ENCODE measurements at regions not wholly inside any gene's neighbourhood (a gene's known extent, or its start where the extent isn't known, plus 50 kb on each side); places are given as distances from the start of the nearest gene placed in this dataset.

DNA sequence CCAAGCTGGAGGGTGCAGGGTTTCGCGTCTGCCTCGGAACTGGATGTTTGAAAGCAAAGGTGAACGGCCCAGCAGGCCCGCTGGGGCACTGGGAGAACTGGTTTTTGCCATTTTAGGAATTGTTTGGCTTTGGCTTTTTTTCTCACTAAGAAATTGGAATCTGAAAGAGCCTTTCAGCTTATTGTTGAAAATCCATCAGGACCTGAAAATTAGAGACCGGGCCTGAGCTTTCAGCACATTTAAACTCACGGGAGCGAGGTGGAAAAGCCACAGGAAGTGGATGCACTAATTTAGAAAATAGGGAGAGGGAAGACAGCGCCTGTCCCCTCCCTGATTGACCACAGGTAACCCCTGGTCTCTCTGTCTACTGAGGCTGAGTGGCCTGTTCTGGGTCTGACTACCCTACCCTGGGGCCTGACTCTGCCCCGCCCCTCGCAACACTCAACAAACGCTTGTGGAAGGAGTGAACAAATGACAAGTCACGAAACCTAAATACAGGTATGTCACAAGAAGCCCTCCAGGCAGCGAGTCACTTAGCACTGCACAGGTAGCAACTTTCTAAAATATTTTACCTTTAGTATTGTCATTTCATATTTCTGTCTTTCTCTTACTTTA is 100.3 kb upstream of the MBOAT2 start:
- no peak for DNase-seq

DNA sequence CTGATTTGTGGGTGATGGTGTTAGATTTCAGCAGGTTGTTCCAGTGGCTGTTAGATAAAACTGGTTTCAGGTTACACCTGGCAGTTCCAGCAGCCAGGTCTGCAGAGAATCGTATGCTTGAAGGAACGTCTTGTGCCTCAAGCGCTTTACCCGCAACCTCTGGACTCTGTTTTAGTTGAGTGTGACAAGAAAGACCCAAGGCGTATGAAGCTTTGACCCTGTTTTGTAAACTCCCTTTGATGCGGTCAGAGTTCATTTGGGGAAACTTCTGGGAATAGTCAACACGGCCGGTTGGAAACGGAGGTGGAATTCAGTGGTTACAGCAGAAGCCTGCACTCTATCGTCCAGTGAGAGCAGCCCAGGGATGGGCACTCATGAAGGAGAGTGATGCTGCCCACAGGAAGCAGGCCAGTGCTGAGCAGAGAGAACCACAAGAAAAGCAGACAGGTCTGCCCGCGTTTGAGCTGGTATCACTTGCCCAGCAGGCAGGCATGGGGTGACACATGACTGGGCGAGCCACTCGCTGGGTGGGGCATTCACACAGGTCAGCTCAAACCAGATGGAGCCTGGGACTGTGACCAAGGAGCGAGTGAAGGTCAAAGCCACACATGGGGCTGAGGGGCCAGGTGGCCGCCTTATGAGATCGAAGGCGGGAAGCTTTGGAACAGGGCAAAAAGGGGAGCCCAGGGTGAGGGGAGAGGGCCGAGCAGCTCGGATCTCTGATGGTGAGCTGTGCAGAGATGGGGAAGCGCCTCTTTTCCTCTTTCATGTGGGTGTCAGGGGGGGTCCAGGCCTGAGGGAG is 99.6 kb upstream of the MBOAT2 start:
- DNase-seq, result no peak

DNA sequence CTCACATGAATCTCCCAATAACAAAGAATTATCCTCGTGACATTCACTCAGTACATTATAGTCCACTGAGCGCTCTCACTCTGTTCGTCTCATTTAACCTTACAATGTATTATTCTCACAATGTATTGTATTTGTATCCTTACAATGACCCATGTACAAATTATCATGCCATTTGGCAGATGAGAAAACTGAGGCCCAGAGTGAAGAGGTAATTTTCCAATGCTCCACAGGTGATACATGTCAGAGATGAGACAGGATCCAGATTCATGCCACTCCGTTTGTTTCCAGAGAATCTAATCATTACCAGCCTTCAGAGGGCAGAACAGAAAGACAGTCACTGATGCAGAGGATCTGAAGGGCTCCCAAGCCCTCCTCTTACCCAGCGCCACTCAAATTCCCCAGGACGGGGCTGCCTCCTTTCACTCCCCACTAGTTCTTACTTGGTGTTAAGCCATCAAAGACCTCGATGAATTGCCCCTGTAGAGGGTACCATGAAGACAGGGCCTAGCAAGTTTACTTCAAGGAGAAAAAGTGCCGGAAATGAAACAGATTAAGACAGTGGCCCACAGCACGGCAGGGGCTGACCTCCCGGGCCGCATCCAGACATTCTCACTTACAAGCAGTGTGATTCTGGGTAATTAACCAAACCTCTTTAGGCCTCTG is 98.4 kb upstream of the MBOAT2 start:
- DNase-seq, result no peak

DNA sequence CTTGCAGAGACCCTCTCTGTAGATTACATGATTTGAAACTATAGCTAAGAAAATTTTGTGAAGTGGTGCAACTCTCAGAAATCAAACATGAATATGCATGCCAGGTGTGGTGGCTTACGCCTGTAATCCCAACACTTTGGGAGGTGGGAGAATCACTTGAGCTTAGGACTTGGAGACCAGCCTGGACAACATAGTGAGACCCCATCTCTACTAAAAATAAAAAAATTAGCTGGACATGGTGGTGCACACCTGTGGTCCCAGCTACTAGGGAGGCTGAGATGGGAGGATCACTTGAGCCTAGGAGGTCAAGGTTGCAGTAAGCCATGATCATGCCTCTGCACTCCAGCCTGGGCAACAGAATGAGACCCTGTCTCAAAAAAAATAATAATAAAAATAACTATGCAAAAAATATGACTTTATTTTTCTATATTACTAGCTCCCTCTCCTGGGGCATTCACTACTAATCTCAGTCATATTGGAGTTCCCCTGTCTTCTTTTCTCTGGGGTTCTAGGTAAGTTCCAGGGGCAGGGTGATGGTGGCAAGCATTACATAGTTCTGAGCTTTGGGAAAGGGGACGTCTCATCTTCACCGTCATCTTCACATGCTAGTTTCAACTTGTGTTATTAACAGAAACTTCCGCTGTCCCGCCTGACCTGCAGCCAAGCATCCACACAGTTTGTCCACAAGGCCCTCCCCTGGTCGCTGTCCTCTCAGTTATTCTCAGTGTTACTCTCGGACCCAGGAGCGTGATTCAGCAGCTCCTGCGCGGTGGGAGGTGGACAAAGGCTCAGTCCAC is 96.8 kb upstream of the MBOAT2 start:
- no peak for DNase-seq

DNA sequence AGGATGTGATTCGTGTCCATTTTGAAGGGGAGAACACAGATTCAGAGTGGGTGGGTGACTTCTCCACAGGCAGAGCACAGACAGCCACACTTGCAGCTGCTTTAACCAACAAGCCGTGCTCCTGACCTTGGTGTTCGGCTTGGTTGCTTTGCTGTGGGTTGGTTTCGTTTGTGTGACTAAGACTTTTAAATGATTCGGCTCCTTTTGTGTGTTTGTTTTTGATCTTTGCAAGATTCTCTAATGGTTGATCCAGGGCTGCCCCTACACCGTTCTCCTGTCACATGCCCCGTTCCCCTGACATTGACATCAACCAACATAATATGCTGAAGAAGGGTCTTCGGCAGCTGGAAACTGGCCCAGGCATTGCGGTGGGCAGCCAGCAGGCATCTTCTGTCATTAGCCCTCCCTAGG is 95.9 kb upstream of the MBOAT2 start:
- no peak for DNase-seq

DNA sequence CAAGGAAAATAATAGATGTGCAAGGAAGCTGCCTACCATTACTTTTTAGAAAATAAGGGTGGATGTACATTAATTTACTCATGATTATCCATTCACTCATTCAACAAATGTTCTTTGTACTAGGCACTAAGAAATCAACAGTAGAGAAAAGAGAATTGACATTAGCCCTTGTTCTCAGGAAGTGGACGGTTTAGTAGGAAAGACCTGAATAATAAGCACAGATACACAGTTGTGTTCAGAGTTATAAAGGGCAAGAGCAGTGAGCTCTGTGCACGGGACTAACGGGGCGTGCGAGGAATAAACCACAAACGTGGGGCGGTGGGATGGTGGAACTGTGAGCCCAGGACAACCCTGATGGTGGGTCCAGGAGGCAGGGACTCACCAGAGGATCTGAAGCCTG is 94.4 kb upstream of the MBOAT2 start:
- no peak for DNase-seq

DNA sequence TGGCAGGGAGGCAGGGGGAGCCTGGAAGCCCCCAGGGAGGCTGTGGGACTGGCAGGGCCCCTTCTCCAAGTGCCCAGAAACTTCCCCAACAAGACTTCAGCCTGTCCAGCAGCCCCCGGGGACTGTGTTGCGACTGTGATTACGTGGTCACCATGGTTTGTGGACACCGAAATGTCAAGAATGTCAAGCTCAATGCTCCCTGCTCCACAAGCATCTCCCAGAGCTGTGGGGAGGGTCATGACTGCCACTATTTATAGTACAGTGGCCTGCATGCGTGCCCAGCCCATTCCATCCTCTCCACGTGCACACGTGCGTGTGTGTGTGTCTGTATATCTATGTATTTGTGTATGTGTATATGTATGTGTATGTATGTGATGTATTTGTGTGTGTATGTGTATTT is 93.8 kb upstream of the MBOAT2 start:
- no peak for DNase-seq

DNA sequence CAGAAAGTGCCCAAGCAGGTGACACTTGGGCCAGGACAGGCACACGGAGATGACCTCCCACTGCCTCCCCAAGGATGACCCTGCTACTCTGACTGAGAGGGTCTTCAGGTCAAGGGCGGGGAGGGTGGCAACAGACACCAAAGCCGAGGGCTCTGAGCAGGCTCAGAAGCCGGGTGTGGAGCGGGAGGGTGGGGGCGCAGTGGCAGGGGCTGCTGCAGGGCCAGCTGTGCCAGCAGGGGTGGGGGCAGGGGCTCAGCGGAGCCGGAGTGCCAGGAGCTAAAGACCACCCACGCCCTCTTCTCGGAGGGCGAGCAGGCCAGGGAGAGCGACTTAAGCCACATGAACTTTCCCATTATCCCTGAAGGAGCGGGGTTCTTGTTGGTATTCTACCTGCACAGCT is 93.3 kb upstream of the MBOAT2 start:
- no peak for DNase-seq

DNA sequence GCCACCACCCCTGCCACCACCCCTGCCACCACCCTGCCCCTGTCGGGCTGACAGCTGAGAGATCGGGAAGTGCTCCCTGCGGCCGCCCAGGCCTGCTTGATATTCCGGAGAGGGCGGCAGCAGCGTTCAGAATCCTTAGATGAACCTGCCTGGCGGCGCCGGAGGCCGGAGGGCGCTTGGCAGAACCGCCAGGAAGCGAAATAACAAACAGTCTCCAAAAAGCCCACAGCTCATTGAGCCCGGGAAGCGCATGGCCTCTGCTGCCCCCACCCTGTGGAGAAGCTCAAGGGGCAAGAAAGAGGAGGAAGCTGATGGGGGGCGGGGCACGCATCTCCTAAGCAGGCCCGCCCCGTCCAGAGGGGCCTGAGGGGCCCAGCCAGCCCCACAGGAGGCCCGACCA is 92.2 kb upstream of the MBOAT2 start:
- DNase-seq, result no peak

DNA sequence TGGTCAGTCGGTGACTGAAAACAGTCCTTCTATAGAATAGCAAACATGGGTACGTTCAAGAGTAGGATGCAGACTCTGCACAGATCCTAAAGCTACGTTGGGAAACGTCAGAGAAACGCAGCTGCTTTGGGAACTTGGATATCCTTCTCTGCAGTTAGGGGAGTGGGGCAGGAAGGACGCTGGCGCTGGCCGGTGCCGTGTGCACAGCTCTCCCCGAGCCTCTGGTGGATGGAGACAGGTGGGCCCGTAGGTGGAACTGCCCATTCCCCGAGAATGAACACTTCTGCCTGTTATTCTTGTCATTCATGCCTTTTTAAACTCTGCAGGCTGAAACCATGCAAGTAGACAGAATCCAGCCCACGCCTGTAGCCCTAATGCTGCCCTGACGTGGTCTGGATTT is 91.7 kb upstream of the MBOAT2 start:
- no peak for DNase-seq

DNA sequence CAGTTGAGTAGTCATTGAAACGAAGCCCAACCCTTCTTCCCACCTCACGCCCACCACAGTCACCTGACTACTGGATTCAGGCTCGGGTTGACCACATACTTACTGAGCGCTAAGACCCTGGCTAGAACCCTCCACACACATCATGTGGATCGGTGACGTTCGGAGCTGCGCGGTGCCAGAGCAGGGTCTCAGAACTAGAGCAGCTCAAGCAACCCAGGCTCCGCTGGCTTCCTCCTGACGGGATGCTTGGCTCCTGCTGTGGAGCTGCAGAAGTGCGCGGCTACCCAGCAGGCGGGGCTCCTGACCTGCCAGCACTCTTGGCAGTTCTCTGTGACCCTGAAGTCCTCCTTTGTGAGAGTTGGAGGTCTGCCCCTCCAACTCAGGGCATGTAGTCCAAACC is 90.6 kb upstream of the MBOAT2 start:
- no peak for DNase-seq

DNA sequence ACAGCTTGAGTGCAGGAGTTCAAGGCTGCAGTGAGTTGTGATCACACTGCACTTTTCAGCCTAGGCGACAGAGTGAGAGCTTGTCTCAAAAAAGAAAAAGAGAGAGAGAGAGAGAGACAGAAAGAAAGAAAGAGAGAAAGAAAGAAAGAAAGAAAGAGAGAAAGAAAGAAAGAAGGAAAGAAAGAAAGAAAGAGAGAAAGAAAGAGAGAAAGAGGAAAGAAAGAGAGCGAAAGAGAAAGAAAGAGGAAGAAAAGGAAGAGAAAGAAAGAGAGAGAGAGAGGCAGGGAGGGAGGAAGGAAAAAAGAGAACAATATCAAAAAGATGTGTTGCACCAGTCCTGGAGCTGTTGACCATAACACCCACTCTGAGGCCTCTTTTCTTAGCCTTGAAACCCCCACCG is 89.8 kb upstream of the MBOAT2 start:
- no peak for DNase-seq

DNA sequence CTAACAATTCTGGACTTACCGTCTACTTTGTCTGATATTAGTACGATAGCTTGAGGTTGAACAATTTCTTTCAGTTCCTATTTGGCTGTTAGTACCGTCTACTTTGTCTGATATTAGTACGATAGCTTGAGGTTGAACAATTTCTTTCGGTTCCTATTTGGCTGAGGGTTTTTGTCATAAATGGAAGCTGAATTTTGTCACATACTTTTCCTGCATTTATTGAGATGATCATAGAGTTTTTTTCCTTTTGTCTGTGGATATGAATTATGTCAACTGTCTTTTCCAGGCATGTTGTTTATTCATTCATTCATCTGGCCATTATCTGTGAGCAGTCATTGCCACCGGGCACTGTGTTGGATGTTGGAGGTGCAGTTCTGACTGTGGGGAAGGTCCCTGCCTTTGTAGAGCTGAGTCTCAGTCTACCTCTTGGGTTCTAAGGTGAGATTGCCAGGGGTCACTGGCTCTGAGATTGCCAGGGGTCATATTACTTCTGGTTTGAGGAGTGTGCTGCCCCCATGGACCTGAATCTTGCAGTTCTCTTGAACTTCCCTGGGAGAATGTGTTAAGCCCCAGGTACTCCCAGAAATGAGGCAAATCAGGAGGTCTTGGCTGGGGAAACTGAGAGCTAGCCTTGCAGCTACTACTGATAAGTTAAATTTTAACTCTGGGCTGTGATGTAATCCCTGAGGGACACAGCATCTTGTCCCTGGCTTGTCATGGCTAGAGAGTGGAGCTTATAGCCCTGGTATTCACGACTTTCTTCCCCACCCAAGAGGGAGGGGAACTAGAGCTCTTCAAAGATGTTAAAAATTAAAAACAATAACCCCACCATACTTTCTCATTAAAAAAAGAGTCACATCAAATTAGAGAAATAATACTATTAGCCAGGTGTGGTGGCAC is 89.1 kb upstream of the MBOAT2 start:
- DNase-seq, result no peak

DNA sequence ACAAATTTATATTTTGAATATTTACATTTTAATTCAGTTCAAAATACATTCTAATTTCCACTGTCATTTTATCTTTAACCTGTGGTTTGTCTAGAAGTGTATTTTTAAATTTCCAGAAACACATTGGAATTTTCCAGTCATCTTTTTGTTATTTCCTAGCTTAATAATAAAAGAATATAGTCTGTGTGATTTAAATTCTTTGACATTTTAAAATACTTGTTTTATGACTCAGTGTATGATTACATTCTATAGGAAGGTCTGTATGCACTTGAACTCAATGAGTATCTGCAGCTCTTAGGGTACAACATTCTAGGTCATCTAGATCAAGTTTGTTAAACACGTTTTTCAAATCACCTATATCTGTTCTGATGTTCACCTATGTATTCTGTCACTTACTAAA is 88.3 kb upstream of the MBOAT2 start:
- DNase-seq, result no peak

DNA sequence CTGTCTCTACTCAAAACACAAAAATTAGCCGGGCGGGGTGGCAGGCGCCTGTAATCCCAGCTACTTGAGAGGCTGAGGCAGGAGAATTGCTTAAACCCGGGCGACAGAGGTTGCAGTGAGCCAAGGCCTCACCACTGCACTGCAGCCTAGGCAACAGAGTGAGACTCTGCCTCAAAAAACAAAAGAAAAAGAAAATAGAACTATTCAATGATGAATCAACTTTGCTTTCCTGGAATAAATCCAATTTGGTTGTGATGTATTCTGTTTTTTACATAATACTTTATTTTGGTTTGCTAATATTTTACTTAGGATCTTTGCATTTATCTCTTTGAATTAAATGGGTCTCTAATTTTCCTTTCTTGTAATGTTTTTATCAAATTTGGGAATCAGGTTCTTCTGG is 86.3 kb upstream of the MBOAT2 start:
- DNase-seq, result no peak

DNA sequence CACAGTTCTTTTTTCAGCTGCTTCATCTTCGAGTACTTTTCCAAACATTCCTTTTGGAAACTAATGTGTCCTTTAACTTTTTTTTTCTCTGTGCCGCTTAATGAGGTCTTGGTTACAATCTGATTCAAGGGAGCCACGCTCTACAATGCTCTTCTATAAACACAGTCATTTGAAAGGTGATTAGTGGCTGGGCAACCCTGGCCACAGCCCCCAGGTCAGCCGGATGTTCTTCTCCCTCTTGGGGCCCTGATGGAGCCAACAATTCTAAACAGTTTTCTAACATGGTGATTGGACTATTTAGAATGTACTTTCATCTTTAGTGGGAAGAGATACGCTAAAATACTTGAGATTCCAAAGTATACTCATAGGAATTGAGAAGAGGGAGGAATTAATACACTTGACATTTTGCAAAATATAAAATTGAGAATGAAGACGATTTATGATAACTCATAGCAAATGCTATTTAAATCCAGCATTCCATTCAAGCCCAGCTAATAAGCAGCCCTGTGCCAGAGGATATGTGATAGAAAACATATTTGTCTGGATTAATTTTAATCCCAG is 83.7 kb upstream of the MBOAT2 start:
- no peak for DNase-seq

DNA sequence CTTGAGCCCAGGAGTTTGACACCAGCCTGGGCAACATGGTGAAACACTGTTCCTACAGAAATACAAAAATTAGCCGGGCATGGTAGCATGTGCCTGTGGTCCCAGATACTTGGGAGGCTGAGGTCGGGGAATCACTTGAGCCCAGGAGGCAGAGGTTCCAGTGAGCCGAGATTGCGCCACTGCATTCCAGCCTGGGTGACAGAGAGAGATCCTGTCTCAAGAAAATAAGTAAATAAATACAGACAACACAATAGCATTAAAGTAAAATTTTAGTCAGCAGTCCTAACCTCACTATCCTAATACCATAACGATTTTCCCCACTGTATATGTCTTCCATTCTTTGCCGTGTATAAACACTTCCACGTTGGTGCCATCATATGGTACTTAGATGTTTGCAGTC is 83.0 kb upstream of the MBOAT2 start:
- no peak for DNase-seq

DNA sequence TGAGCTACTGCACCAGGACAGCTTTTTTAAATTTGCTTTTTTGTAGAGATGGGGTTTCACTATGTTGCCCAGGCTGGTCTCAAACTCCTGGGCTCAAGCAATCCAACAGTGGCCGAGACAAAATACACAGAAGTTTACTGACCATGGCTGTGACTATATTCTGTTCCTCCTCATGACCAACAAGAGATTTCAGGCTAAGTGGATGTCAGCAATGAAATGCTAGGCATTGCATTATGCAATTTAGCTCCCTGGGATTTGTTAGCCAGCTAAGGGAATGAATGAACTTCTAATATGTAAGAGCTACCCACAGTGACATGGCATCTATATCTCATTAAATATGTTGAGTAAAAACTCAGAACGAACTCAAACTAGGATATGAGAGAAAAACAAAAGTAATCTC is 81.9 kb upstream of the MBOAT2 start:
- DNase-seq, result no peak

DNA sequence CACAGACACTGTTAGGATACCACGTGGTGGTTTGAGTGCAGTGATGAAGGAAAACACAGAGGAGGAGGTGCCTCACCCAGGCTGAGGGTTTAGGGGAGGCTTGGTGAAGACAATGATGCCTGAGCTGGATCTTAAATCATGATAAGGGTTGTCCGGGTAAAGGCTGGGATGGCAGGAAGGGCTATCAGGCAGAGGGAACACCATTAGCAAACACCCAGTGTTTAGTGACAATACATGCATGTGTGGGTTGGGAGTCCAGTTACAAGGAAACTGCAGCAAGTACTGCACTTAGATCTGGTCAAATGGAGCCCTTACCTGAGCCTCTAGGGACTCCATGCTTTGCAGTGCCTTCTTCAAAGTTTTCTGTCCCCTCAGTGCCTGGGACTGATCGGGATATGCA is 79.8 kb upstream of the MBOAT2 start:
- DNase-seq, result no peak

DNA sequence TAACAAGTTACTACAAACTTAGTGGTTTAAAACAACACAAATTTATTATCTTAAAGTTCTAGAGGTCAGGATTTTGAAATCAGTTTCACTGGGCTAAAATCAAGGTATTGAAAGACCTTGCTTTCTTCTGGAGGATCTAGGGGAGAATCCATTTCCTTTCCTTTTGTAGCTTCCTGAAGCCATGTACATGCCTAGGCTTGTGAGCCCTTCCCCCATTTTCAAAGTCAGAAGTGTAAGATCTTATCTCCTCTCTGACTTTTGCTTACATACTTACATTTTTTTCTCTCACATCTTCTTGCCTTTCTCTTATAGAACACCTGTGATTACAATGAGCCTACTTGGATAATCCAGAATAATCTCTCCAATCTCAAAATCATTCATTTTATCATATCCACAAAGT is 78.7 kb upstream of the MBOAT2 start:
- DNase-seq, result no peak

DNA sequence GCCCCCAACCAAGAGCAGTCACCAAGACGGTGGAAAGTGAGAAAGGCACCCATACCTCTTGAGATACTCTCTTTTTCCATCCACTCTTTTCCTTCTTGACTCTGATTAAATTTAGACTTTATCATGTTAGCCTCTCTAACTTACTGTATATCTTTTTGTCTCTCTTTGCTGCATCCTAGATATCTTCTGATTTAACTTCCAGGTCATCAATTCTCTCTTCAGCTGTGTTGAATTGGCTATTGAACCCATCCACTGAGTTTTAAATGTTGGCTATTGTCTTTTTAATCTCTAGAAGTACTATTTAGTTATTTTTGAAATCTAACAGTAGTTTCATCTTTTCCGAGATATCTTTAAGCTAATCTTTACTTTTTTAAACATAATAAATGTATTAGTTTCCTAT is 78.3 kb upstream of the MBOAT2 start:
- DNase-seq, result no peak

DNA sequence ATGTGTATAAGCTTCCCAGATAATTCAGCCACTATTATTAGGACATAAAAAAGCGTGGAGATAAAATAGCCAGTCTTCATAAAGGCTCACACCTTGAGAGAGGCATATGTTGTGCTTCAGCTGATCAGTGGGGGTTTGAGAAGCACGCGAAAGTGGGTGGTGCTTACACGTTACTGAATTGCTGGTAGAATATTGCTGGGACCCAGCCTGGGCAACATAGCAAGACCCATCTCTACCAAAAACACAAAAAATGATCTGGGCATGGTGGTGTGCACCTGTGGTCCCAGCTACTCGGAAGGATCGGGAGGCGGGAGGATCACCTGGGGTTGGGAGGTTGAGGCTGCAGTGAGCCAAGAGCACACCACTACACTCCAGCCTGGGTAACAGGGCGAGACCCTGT is 74.9 kb upstream of the MBOAT2 start:
- no peak for DNase-seq
